Heart left ventricle (tissue), 16 donors: ENCODE measurements at regions not wholly inside any gene's neighbourhood (a gene's known extent, or its start where the extent isn't known, plus 50 kb on each side); places are given as distances from the start of the nearest gene placed in this dataset.

Experiments used
- ATAC-seq, 4 donors: fragments of 200-7000 bp; cut with Tn5 transposase; one replicate each; pipeline ENCODE4 v1.9.1; 2020 to 2022; ENCODE audit warnings: moderate library complexity in 4 of 4, mild to moderate bottlenecking in 3 of 4, moderate number of reproducible peaks in 1 of 4
- DNase-seq, 5 donors: peaks; one replicate each; pipeline ENCODE4 v3.0.0-alpha.2; 2020
- H3K27ac ChIP-seq, 12 donors: fragments of 200-600 bp; sonication (generic) in 4 of 12; one replicate each; pipeline versions ENCODE4 v1.5.0 to v1.8.0; 2016 to 2022; ENCODE audit warnings: mild to moderate bottlenecking in 2 of 12
- H3K27me3 ChIP-seq, 9 donors: fragments of 200-600 bp; sonication (generic) in 2 of 9; one replicate each; pipeline versions ENCODE4 v1.5.1 to v1.8.0; 2016 to 2022; ENCODE audit warnings: mild to moderate bottlenecking in 3 of 9
- H3K36me3 ChIP-seq, 9 donors: fragments of 200-600 bp; sonication (generic) in 2 of 9; one replicate each; pipeline versions ENCODE4 v1.5.0 to v1.8.0; 2018 to 2022; ENCODE audit warnings: mild to moderate bottlenecking in 2 of 9
- H3K4me1 ChIP-seq, 12 donors: fragments of 200-600 bp; sonication (generic) in 4 of 12; one replicate each; pipeline versions ENCODE4 v1.5.0 to v1.8.0; 2016 to 2022; ENCODE audit warnings: mild to moderate bottlenecking in 3 of 12
- H3K4me3 ChIP-seq, 12 donors: fragments of 200-600 bp; sonication (generic) in 4 of 12; one replicate each; pipeline versions ENCODE4 v1.5.0 to v1.8.0; 2017 to 2022; ENCODE audit warnings: mild to moderate bottlenecking in 9 of 12, moderate library complexity in 4 of 12
- H3K9me3 ChIP-seq, 12 donors: fragments of 200-600 bp; sonication (generic) in 4 of 12; one replicate each; pipeline versions ENCODE4 v1.5.0 to v1.8.0; 2016 to 2022; ENCODE audit warnings: mild to moderate bottlenecking in 1 of 12
- POLR2A ChIP-seq, 2 donors: fragments of 450-650 bp; IDR thresholded peaks; one replicate each; pipeline ENCODE4 v1.6.1; 2017; ENCODE audit warnings: antibody characterized with exemption in 2 of 2, mild to moderate bottlenecking in 2 of 2, moderate library complexity in 2 of 2
- WGBS, 4 donors: extraction: QIAGEN DNeasy Blood & Tissue Kit in 2 of 4; methylation state at CpG; one replicate each; pipeline versions ENCODE4 v1.1.5 to v1.1.7; 2013 to 2018; 5-methylcytosine and 5-hydroxymethylcytosine counted together
- intact Hi-C, 10 donors: fragments of 100-400 bp; cut with DNase I; formaldehyde crosslinking; loops; one replicate each; pipeline versions ENCODE4 v1.11.1 to v1.14.2; 2022
- TF ChIP-seq, protein P1 (sequence below), 12 donors: fragments of 200-600 bp; sonication (generic) in 4 of 12; IDR thresholded peaks; one replicate each; pipeline versions ENCODE4 v1.5.0 to v1.8.0; 2018 to 2022; ENCODE audit warnings: antibody characterized with exemption in 12 of 12, mild to moderate bottlenecking in 5 of 12
- donor health status: ischemic (EF 13 %, LVEDD 7.1; RV severe dilation, severe dysfunction).
- donor health status: healthy with polysubstance abuse.
- donor health status: DM: no; HTN: yes; CAD: no.
- donor health status: DM: no; HTN: no; CAD: no.
- donor health status: ischemic (EF 25% LVEDD 6.9; RV normal size, moderate dysfunction).
- donor health status: ischemic (EF 25% LVEDD 5.7; RV mildly dilated, moderate dysfunction).
- donor health status: healthy.
- donor health status: DM: yes; HTN: yes; CAD: no.
- donor health status: ischemic (EF 35%, LVEDD 5.7; RV mildly dilated, moderate dysfunction).
- donor health status: nonischemic (EF 11% LVEDD 7.7; RV severe dilation, severe dysfunction).
- donor health status: DM: yes; HTN: yes; CAD: no.
- donor health status: PGD.
- donor health status: ischemic (EF 29% LVEDD 5.4; RV normal size, mild dysfunction).
- donor health status: nonischemic (EF 23%, LVEDD 6.1; RV moderate dilation, normal function).

DNA sequence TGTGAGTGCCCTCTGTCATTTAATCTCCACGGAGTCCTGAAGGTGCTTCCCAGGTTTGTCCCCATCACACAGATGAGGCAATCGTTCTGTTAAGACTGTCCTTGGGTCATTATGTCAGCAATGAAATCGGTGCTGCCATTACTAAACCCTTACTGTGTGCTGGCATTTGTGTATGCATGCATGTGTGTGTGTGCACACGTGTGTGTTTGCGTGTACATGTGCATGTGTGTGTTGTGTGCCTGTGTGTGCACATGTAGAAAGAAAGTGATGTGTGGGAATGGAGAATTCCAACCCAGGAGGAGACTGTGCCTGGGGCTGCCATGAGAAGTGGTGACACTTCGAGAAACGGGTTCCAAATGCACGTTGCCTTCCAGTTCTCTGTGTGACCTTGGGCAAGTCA, 110.3 kb downstream of the CDH26 start:
- Histone ChIP-seq H3K4me3 (no peak overlapping the region), H3K27me3 (no peaks in the 10 kb centered on the region), H3K4me1 (peaks cover 0 to 8% (median 0%) of the 10 kb centered on the region in 12 donors), H3K9me3 (peaks cover 0 to 8% (median 0%) of the 10 kb centered on the region in 12 donors), H3K27ac (no peak overlapping the region), H3K36me3 (no peaks in the 10 kb centered on the region)
- 82 to 90% (median 86%) methylated on average over 8 of the region's 8 CpGs for WGBS, 4 donors
- ATAC-seq (no peak), DNase-seq (no peak)
- TF ChIP-seq, protein P1, sequence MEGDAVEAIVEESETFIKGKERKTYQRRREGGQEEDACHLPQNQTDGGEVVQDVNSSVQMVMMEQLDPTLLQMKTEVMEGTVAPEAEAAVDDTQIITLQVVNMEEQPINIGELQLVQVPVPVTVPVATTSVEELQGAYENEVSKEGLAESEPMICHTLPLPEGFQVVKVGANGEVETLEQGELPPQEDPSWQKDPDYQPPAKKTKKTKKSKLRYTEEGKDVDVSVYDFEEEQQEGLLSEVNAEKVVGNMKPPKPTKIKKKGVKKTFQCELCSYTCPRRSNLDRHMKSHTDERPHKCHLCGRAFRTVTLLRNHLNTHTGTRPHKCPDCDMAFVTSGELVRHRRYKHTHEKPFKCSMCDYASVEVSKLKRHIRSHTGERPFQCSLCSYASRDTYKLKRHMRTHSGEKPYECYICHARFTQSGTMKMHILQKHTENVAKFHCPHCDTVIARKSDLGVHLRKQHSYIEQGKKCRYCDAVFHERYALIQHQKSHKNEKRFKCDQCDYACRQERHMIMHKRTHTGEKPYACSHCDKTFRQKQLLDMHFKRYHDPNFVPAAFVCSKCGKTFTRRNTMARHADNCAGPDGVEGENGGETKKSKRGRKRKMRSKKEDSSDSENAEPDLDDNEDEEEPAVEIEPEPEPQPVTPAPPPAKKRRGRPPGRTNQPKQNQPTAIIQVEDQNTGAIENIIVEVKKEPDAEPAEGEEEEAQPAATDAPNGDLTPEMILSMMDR (IDR thresholded peaks at IDR 0.05), result no peak
- no peak for TF ChIP-seq POLR2A (IDR thresholded peaks at IDR 0.05)
- intact Hi-C loops, result loop anchor here in 1 of 10 donors (5.0 kb wide), 1 partner anchor 64 kb away; no protein-coding TSS in a partner anchor

DNA sequence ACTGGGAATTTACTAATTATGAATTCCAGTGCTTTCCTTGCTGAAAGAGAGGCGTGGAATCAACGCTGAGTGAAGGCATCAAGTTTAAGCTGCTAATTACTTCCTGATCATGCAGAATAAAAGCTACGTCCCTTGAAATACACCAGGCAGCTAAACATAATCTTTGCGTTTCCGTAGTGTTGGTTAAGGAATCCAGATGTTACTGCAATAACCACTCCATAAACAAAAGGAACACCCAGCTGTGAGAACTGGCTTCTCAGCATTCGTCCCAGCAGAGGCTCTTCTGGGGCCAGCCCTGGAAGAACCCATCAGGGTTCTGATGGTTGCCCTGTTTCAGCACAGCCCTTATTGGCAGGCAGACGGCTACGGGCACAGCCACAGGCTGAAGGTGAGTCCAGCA, 111.4 kb downstream of the CDH26 start:
- no peak overlapping the region for H3K27ac ChIP-seq
- H3K4me3 ChIP-seq, result no peak overlapping the region
- intact Hi-C loops, result loop anchor here in 1 of 10 donors (5.0 kb wide), 1 partner anchor 63 kb away; no protein-coding TSS in a partner anchor
- 69 to 81% (median 77%) methylated on average over 8 of the region's 8 CpGs for WGBS, 4 donors
- TF ChIP-seq POLR2A (IDR thresholded peaks at IDR 0.05), result no peak
- TF ChIP-seq, protein P1 (IDR thresholded peaks at IDR 0.05), result no peak
- DNase-seq (no peak), ATAC-seq (no peak)
- peaks cover 0 to 8% (median 0%) of the 10 kb centered on the region in 12 donors for H3K9me3 ChIP-seq
- no peaks in the 10 kb centered on the region for H3K27me3 ChIP-seq
- H3K4me1 ChIP-seq, result no peaks in the 10 kb centered on the region
- no peaks in the 10 kb centered on the region for H3K36me3 ChIP-seq

DNA sequence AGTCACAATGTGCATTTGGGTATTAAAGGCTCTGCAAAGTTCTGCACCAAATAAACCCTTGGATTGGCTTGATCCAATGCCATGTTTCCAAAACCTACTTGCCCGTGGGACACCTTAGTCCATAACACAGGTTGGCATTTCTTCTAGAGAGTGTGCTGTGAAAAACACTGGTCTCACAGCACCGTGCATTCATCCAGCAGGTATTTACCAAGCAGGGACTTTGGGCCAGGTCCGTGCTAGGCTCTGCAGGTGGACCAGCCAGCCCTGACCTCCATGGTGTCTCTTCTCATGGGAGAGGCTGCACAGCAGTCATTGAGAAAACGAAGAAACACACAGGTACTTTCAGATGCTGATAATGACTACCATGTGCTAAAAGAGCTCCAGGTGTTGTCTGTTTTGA, 112.6 kb downstream of the CDH26 start:
- TF ChIP-seq, protein P1 (IDR thresholded peaks at IDR 0.05), result no peak
- TF ChIP-seq POLR2A (IDR thresholded peaks at IDR 0.05), result no peak
- H3K36me3 ChIP-seq, result no peaks in the 10 kb centered on the region
- no peaks in the 10 kb centered on the region for H3K4me1 ChIP-seq
- H3K4me3 ChIP-seq, result no peak overlapping the region
- WGBS, 4 donors, result 59 to 80% (median 76%) methylated on average over 3 to 4 of the region's 4 CpGs
- intact Hi-C loops, result no loop called here
- no peak for ATAC-seq
- no peak overlapping the region for H3K27ac ChIP-seq
- H3K27me3 ChIP-seq, result no peaks in the 10 kb centered on the region
- DNase-seq, result no peak
- H3K9me3 ChIP-seq, result peaks cover 0 to 8% (median 0%) of the 10 kb centered on the region in 12 donors

DNA sequence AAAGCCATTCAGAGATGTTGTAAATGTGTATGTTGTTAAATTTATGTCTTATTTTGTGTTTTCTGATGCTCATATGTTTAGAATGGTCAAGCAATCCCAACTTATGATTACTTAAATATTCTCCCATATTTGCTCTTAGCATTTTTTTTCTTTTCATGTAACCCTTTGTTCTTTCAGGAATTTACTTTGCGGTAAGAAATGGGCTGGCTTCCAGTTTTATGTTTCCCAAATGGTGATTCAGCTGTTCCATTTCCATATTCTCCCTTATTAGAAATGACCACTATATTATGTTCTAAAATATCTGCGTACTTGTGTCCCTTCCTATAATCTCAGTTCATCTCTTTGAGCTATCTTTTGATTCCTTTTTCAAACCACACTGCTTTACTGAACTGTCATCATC, 113.7 kb downstream of the CDH26 start:
- WGBS, 4 donors, result 57 to 75% (median 69%) methylated on average over 2 of the region's 2 CpGs
- H3K27ac ChIP-seq, result no peak overlapping the region
- no peak for DNase-seq
- no peak for ATAC-seq
- no peak overlapping the region for H3K4me3 ChIP-seq
- TF ChIP-seq, protein P1 (IDR thresholded peaks at IDR 0.05), result no peak
- no peak for TF ChIP-seq POLR2A (IDR thresholded peaks at IDR 0.05)
- no peaks in the 10 kb centered on the region for H3K36me3 ChIP-seq
- H3K27me3 ChIP-seq, result no peaks in the 10 kb centered on the region
- H3K4me1 ChIP-seq, result no peaks in the 10 kb centered on the region
- intact Hi-C loops, result no loop called here
- peaks cover 0 to 8% (median 0%) of the 10 kb centered on the region in 12 donors for H3K9me3 ChIP-seq
